Endothelial cell of umbilical vein (primary cell): ENCODE measurements at regions not wholly inside any gene's neighbourhood (a gene's known extent, or its start where the extent isn't known, plus 50 kb on each side); places are given as distances from the start of the nearest gene placed in this dataset.

Experiments used
- MYC ChIP-seq: IDR thresholded peaks from one replicate; pipeline ENCODE4 v1.6.1; 2011; ENCODE audit warnings: mild to moderate bottlenecking, low read depth, low read length
- POLR2AphosphoS5 ChIP-seq: IDR thresholded peaks from 2 replicates; pipeline ENCODE4 v1.6.1; 2012; ENCODE audit warnings: low read depth, mild to moderate bottlenecking, control low read depth, low read length, moderate library complexity; ENCODE audit not compliant: insufficient read depth
- TF ChIP-seq, protein P1 (sequence below), 2 donors: IDR thresholded peaks; 1 replicate in 1 of 2; 2 replicates in 1 of 2; pipeline ENCODE4 v1.5.1; 2011; ENCODE audit warnings: low read length in 2 of 2, mild to moderate bottlenecking in 2 of 2, moderate library complexity in 2 of 2, control low read depth in 1 of 2, inconsistent platforms in 1 of 2, low read depth in 1 of 2; ENCODE audit not compliant: insufficient read depth in 1 of 2; ENCODE audit errors: extremely low read depth in 1 of 2

DNA sequence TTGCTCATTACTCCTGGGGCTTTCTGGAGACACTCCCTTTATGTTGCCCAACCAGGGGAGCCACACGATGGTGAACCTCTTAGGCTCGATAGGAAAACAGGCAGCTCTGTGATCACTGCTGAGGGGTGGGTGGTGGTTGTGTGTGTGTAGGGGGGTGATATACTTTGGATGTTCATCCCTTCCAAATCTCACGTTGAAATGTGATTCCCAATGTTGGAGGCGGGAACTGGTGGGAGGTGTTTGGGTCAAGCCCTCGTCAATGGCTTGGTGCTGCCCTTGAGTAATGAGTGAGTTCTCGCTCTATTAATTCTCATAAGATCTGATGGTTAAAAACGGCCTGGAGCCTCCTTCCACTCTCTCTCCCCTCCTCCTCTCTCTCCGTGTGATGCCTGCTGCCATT is 204.0 kb upstream of the B3GAT1 start:
- no peak for TF ChIP-seq POLR2AphosphoS5
- no peak for TF ChIP-seq MYC
- TF ChIP-seq, protein P1, sequence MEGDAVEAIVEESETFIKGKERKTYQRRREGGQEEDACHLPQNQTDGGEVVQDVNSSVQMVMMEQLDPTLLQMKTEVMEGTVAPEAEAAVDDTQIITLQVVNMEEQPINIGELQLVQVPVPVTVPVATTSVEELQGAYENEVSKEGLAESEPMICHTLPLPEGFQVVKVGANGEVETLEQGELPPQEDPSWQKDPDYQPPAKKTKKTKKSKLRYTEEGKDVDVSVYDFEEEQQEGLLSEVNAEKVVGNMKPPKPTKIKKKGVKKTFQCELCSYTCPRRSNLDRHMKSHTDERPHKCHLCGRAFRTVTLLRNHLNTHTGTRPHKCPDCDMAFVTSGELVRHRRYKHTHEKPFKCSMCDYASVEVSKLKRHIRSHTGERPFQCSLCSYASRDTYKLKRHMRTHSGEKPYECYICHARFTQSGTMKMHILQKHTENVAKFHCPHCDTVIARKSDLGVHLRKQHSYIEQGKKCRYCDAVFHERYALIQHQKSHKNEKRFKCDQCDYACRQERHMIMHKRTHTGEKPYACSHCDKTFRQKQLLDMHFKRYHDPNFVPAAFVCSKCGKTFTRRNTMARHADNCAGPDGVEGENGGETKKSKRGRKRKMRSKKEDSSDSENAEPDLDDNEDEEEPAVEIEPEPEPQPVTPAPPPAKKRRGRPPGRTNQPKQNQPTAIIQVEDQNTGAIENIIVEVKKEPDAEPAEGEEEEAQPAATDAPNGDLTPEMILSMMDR (IDR thresholded peaks at IDR 0.05; ENCODE audit: extremely low read depth in 1 of 2, insufficient read depth in 1 of 2, low read depth in 1 of 2, low read length in 2 of 2), result no peak
